IMR-90 (cell line): ENCODE measurements at regions not wholly inside any gene's neighbourhood (a gene's known extent, or its start where the extent isn't known, plus 50 kb on each side); places are given as distances from the start of the nearest gene placed in this dataset.
"Not testable (repeated sequence)": the region's sequence is repeated elsewhere in the genome, so short reads cannot be mapped to it uniquely, and the experiment has no call there.

Experiments used
- ATAC-seq: fragments of 200-7000 bp; cut with Tn5 transposase; 2 replicates; pipeline ENCODE4 v1.9.1; 2020; ENCODE audit warnings: low read depth, mild to moderate bottlenecking, moderate library complexity
- BruUV-seq: library from RNA; stranded (reverse); fragments of 400-500 nt; replicated peaks from 2 replicates; lab custom pipeline; 2021; lab: Mats Ljungman, UMichigan
- CTCF ChIA-PET: fragments of 300-600 bp; formaldehyde crosslinking; extraction: SDS; loops from one replicate; lab custom pipeline; 2021; ENCODE audit warnings: antibody characterized with exemption; lab: Yijun Ruan, JAX
- POLR2A ChIA-PET: fragments of 300-600 bp; sonication (Branson Sonifier 250); formaldehyde crosslinking; loops from one replicate; lab custom pipeline; 2022; ENCODE audit warnings: antibody characterized with exemption; ENCODE audit not compliant: unreplicated experiment; lab: Charles Lee
- DNase-seq: peaks from one replicate; pipeline ENCODE4 v3.0.0; 2013
- H2AFZ ChIP-seq: replicated peaks from 2 replicates; pipeline ENCODE3; 2013; ENCODE audit warnings: low read length, mild to moderate bottlenecking; ENCODE audit not compliant: poor library complexity
- H2AK5ac ChIP-seq: 2 replicates; pipeline ENCODE4 v1.6.1; 2013; ENCODE audit warnings: low read depth, low read length, inconsistent platforms
- H2AK9ac ChIP-seq: replicated peaks from 2 replicates; pipeline ENCODE3; 2013; ENCODE audit warnings: mild to moderate bottlenecking, low read depth, low read length, moderate library complexity; ENCODE audit not compliant: poor library complexity
- H2BK120ac ChIP-seq: 2 replicates; pipeline ENCODE4 v1.6.1; 2013; ENCODE audit warnings: low read depth, low read length, inconsistent platforms
- H2BK15ac ChIP-seq: 3 replicates; pipeline ENCODE4 v1.6.1; 2013; ENCODE audit warnings: low read depth, low read length, inconsistent platforms
- H2BK20ac ChIP-seq: 2 replicates; pipeline ENCODE4 v1.6.1; 2013; ENCODE audit warnings: low read depth, mild to moderate bottlenecking, inconsistent platforms, low read length, moderate library complexity
- H2BK5ac ChIP-seq: 2 replicates; pipeline ENCODE4 v1.6.1; 2013; ENCODE audit warnings: mild to moderate bottlenecking, low read depth, low read length, inconsistent platforms; ENCODE audit not compliant: poor library complexity, severe bottlenecking
- H3K14ac ChIP-seq: replicated peaks from 2 replicates; pipeline ENCODE4 v1.6.1; 2013; ENCODE audit warnings: low read depth, low read length, inconsistent platforms
- H3K18ac ChIP-seq: 2 replicates; pipeline ENCODE4 v1.6.1; 2013; ENCODE audit warnings: low read depth, low read length, control low read depth
- H3K23ac ChIP-seq: 2 replicates; pipeline ENCODE4 v1.6.1; 2013; ENCODE audit warnings: low read depth, low read length, inconsistent platforms
- H3K27ac ChIP-seq: 2 replicates; pipeline ENCODE4 v1.5.1; 2013; ENCODE audit warnings: mild to moderate bottlenecking, control low read depth, low read length; ENCODE audit not compliant: insufficient read depth
- H3K27me3 ChIP-seq: 2 replicates; pipeline ENCODE4 v1.6.1; 2013; ENCODE audit warnings: low read length; ENCODE audit not compliant: control insufficient read depth, insufficient read depth
- H3K36me3 ChIP-seq: 2 replicates; pipeline ENCODE4 v1.6.1; 2013; ENCODE audit warnings: low read length, mixed read lengths; ENCODE audit not compliant: control insufficient read depth, insufficient read depth
- H3K4ac ChIP-seq: 2 replicates; pipeline ENCODE4 v1.6.1; 2013; ENCODE audit warnings: low read depth, low read length, inconsistent platforms
- H3K4me1 ChIP-seq: 2 replicates; pipeline ENCODE4 v1.6.1; 2013; ENCODE audit warnings: low read length, mixed read lengths; ENCODE audit not compliant: control insufficient read depth, insufficient read depth
- H3K4me2 ChIP-seq: 2 replicates; pipeline ENCODE4 v1.6.1; 2013; ENCODE audit warnings: low read depth, mild to moderate bottlenecking, control low read depth, low read length, moderate library complexity
- H3K4me3 ChIP-seq: 2 replicates; pipeline ENCODE4 v1.5.1; 2013; ENCODE audit warnings: low read depth, mild to moderate bottlenecking, control low read depth, low read length, moderate library complexity; ENCODE audit not compliant: insufficient read depth
- H3K56ac ChIP-seq: 2 replicates; pipeline ENCODE4 v1.6.1; 2013; ENCODE audit warnings: low read length, inconsistent platforms; ENCODE audit not compliant: insufficient read depth; ENCODE audit errors: extremely low read depth
- H3K79me1 ChIP-seq, 2 experiments: 2 replicates each; pipeline ENCODE4 v1.6.1; 2013; ENCODE audit warnings: low read length in 2 of 2, inconsistent platforms in 1 of 2, low read depth in 1 of 2
- H3K9ac ChIP-seq: 2 replicates; pipeline ENCODE4 v1.6.1; 2013; ENCODE audit warnings: low read depth, low read length, control low read depth
- H3K9me1 ChIP-seq: 2 replicates; pipeline ENCODE4 v1.6.1; 2013; ENCODE audit warnings: low read length, inconsistent platforms; ENCODE audit not compliant: insufficient read depth
- H3K9me3 ChIP-seq: 2 replicates; pipeline ENCODE4 v1.6.1; 2013; ENCODE audit warnings: low read length; ENCODE audit not compliant: control insufficient read depth, insufficient read depth
- H4K20me1 ChIP-seq: 2 replicates; pipeline ENCODE4 v1.6.1; 2013; ENCODE audit warnings: low read length, inconsistent platforms; ENCODE audit not compliant: insufficient read depth
- H4K5ac ChIP-seq: 2 replicates; pipeline ENCODE4 v1.6.1; 2013; ENCODE audit warnings: mild to moderate bottlenecking, low read depth, low read length, control low read depth
- H4K8ac ChIP-seq, 2 experiments: 2 replicates each; pipeline ENCODE4 v1.6.1; 2013; ENCODE audit warnings: low read depth in 2 of 2, low read length in 2 of 2, control low read depth in 1 of 2, inconsistent platforms in 1 of 2
- H4K91ac ChIP-seq: 2 replicates; pipeline ENCODE4 v1.6.1; 2013; ENCODE audit warnings: low read depth, low read length, inconsistent platforms; ENCODE audit not compliant: insufficient read depth
- WGBS, 2 experiments: methylation state at CpG; one replicate each; pipeline versions ENCODE4 v1.1.5 to v1.1.7; 2013; ENCODE audit warnings: missing lambda C conversion rate in 2 of 2; ENCODE audit not compliant: insufficient read length in 1 of 2; ENCODE audit errors: extremely low coverage in 2 of 2; 5-methylcytosine and 5-hydroxymethylcytosine counted together
- dilution Hi-C: fragments of 300-500 bp; cut with HindIII; formaldehyde crosslinking; loops from one replicate; pipeline ENCODE4 v1.14.3; 2018; ENCODE audit warnings: low sequenced_read_pairs; ENCODE audit not compliant: unreplicated experiment
- in situ Hi-C: fragments of 300-500 bp; cut with MboI; formaldehyde crosslinking; loops from 3 replicates; pipeline ENCODE4 v1.14.3; 2019; ENCODE audit warnings: low sequenced_read_pairs, inconsistent platforms, mixed read lengths
- intact Hi-C: fragments of 100-400 bp; cut with micrococcal nuclease; formaldehyde crosslinking; loops from 2 replicates; pipeline ENCODE4 v1.10.0; 2022

GRCh38 chr14:19157106-19157709, 190.0 kb downstream of the POTEM start:
- H2BK5ac ChIP-seq, H4K91ac ChIP-seq, H3K9me3 ChIP-seq, H3K36me3 ChIP-seq, H3K27me3 ChIP-seq, in situ Hi-C loops, H3K4ac ChIP-seq, ATAC-seq, H2BK20ac ChIP-seq, H3K18ac ChIP-seq, H2AK9ac ChIP-seq, H4K8ac ChIP-seq, H3K14ac ChIP-seq, H3K79me1 ChIP-seq, H3K9ac ChIP-seq, H2BK120ac ChIP-seq, H3K4me3 ChIP-seq, dilution Hi-C loops, H3K23ac ChIP-seq, intact Hi-C loops, DNase-seq, H3K56ac ChIP-seq, H2AK5ac ChIP-seq, BruUV-seq, H2BK15ac ChIP-seq, POLR2A ChIA-PET, H3K4me1 ChIP-seq, H4K5ac ChIP-seq, CTCF ChIA-PET, H3K27ac ChIP-seq, H3K9me1 ChIP-seq, H2AFZ ChIP-seq, H4K20me1 ChIP-seq, H3K4me2 ChIP-seq: not testable (repeated sequence)
- WGBS, 2 experiments: no CpG with 5 or more reads among the region's 23 CpGs

- intact Hi-C loops, H4K91ac ChIP-seq, H4K20me1 ChIP-seq, H3K23ac ChIP-seq, H3K79me1 ChIP-seq, H3K36me3 ChIP-seq, DNase-seq, H3K4me2 ChIP-seq, BruUV-seq, CTCF ChIA-PET, ATAC-seq, H4K5ac ChIP-seq, H3K56ac ChIP-seq, H3K4ac ChIP-seq, H2BK15ac ChIP-seq, H3K27me3 ChIP-seq, H3K9me3 ChIP-seq, H4K8ac ChIP-seq, H3K9ac ChIP-seq, POLR2A ChIA-PET, H3K18ac ChIP-seq, H3K9me1 ChIP-seq, dilution Hi-C loops, H3K4me1 ChIP-seq, H2AK9ac ChIP-seq, H2BK5ac ChIP-seq, H3K27ac ChIP-seq, H2BK20ac ChIP-seq, H2AK5ac ChIP-seq, H3K14ac ChIP-seq, H2BK120ac ChIP-seq, in situ Hi-C loops, H2AFZ ChIP-seq, H3K4me3 ChIP-seq: not testable (repeated sequence)
- no CpG with 5 or more reads among the region's 21 CpGs for WGBS, 2 experiments
These were observed 190.8 kb downstream of the POTEM start for GRCh38 chr14:19158012-19158411.
